ENCODE measurements at regions not wholly inside any gene's neighbourhood (a gene's known extent, or its start where the extent isn't known, plus 50 kb on each side); places are given as distances from the start of the nearest gene placed in this dataset.

DNA sequence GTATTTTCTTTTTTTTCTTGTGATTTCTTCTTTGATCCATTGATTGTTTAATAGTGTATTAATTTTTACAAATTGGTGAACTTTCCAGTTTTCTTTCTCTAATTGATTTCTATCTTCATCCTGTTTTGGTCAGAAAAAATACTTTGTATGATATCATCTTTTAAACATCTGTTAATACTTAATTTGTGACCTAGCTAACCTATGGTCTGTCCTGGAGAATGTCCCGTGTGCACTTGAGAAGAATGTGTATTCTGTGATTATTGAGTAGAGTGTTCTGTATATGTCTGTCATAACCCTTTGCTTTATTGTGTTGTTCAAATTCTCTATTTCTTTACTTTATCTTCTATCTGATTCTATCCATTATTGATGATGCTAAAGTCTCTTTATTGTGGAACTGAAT, 65.8 kb upstream of the ZEB1 start:
- FAIRE-seq, result no peak
- no peak for DNase-seq (ENCODE audit: insufficient read length, low spot score)

DNA sequence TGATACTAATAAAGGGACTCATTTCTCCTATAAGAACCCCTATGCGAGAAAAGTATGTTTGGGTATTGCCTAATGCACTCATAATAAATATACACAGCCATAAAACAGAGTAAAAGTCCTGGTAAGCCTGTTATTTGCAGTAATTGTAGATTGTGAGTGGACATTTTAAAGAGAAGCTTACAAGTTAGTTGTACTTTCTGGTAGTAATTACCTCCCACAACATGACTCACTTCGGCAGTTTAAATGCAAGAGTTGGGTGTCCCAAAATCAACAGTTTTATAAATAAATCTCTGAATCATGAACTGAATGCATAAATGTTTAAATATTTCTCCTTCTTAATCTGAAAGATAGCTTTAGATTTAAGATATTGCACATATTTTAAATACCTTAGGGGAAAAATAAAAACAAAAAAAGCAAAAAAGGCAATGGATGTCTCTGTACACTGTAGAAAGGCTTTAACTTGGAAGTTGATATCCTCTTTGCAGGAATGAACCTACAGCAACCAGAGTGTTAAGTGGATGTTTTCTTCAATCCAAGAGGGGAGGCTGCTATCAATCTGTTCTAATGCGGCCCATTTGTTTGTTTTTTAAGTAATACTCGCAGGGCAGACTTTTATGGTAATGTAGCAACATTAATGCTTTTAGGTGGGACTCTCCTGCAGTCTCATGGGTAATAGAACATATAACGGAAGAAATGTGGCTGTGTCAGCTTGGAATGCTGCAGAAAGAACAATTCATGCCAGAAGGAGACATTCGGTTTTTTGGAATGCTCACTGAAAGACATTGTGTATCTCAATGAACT, 57.3 kb upstream of the ZEB1 start:
- DNase-seq (ENCODE audit: insufficient read length, low spot score) (no peak), FAIRE-seq (no peak)

DNA sequence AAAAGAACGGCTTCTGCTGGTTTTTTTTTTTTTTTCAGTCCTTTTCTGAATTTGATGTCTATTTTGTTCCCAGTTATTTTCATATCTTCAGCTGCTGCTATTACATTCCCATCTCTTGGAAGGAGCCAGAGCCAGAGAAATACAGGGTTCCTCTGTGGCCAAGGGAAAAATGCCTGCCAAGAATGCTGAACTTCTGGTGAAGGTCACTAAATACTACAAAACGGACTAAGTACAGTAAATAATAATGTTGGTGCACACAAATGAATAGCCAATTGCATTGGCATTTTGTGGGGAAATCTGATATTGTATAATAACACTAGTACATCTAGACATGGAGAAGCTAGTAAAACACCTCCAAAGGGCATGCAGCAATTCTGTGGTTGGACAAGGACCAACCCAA, 56.3 kb upstream of the ZEB1 start:
- FAIRE-seq (no peak), DNase-seq (ENCODE audit: insufficient read length, low spot score) (no peak)

DNA sequence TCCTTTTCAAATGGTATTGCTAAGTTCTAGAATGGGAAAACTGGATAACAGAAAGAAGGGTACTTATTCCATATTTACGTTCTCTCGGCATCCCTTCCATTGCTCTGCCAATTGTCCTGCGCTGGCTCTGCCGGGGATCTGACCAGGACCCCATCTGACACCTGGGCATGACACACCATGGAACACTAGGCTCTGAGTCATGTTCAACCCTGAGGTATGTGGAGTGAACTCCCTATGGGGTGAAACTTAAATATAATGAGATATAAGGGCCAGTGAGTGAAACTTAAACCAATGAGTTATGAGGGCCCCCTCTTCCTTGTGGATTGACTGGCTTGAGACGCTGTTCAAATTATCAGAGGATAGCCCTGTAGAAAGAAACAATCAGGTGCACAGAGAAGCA, 55.1 kb upstream of the ZEB1 start:
- FAIRE-seq (no peak), DNase-seq (ENCODE audit: insufficient read length, low spot score) (no peak)

GRCh38 chr10:31268444-31269303, 50.3 kb upstream of the ZEB1 start:
- DNase-seq (ENCODE audit: insufficient read length, low spot score), result no peak
- FAIRE-seq, result no peak

All from HTR-8/SVneo (cell line).